ENCODE measurements at regions not wholly inside any gene's neighbourhood (a gene's known extent, or its start where the extent isn't known, plus 50 kb on each side); places are given as distances from the start of the nearest gene placed in this dataset.
"Not testable (repeated sequence)": the region's sequence is repeated elsewhere in the genome, so short reads cannot be mapped to it uniquely, and the experiment has no call there.

GRCh38 chr11:29606330-29607031 is 410.3 kb downstream of the KCNA4 start:
- ChIA-PET CTCF (no interaction called here), POLR2A (no interaction called here), RAD21 (ENCODE audit: low non-redundant PET in 1 of 2, low total read pairs in 2 of 2, uncharacterized antibody in 2 of 2, unreplicated experiment in 2 of 2) (no interaction called here)
- no TSS peak for BruUV-seq (replicated peaks)
- Histone ChIP-seq H3K9me3 (ENCODE audit: control insufficient read depth in 1 of 2, insufficient read depth in 1 of 2, low read depth in 1 of 2, low read length in 2 of 2) (no peaks in the 10 kb centered on the region), H3K36me3 (ENCODE audit: control insufficient read depth in 1 of 2, insufficient read depth in 2 of 2, low read length in 2 of 2) (no peaks in the 10 kb centered on the region), H2AFZ (ENCODE audit: low read depth, low read length, poor library complexity, severe bottlenecking) (no peak overlapping the region), H3K4me1 (ENCODE audit: control insufficient read depth in 1 of 2, insufficient read depth in 2 of 2, low read length in 2 of 2) (no peaks in the 10 kb centered on the region), H3K27ac (ENCODE audit: low read depth, low read length) (no peak overlapping the region), H3K4me2 (ENCODE audit: low read length) (no peak overlapping the region), H3K9me2 (ENCODE audit: insufficient read depth) (no peaks in the 10 kb centered on the region), H3K27me3 (ENCODE audit: insufficient read depth, low read length) (no peaks in the 10 kb centered on the region), H4K20me1 (ENCODE audit: insufficient read depth) (no peaks in the 10 kb centered on the region), H3K9ac (ENCODE audit: low read length) (no peak overlapping the region), H3K79me2 (ENCODE audit: insufficient read depth, low read length) (no peaks in the 10 kb centered on the region), H3K4me3 (replicated peaks in 1 of 2; ENCODE audit: low read depth in 1 of 2, low read length in 2 of 2) (no peak overlapping the region)
- ATAC-seq (no peak), DNase-seq (ENCODE audit: low read depth, low spot score) (no peak)
- intact Hi-C loops (cut with micrococcal nuclease) = no loop called here
- no peak for TF ChIP-seq TCF7L2 (IDR thresholded peaks at IDR 0.05; ENCODE audit: borderline replicate concordance, extremely low read depth, insufficient read depth, insufficient read length)
- TF ChIP-seq ZNF274 (IDR thresholded peaks at IDR 0.05; ENCODE audit: low read depth, low read length) = no peak
- TF ChIP-seq POLR2A (IDR thresholded peaks at IDR 0.05; ENCODE audit: borderline replicate concordance, extremely low read depth, insufficient read depth, insufficient read length) = no peak
- no peak for TF ChIP-seq EGR1 (IDR thresholded peaks at IDR 0.05; ENCODE audit: low read depth)
- no peak for TF ChIP-seq JUND (IDR thresholded peaks at IDR 0.05)
- TF ChIP-seq EZH2 (IDR thresholded peaks at IDR 0.05) = no peak
- no peak for TF ChIP-seq ELF1 (IDR thresholded peaks at IDR 0.05; ENCODE audit: borderline replicate concordance, low read depth)
- no peak for TF ChIP-seq CEBPB (IDR thresholded peaks at IDR 0.05; ENCODE audit: low read depth)
- TF ChIP-seq YY1 (IDR thresholded peaks at IDR 0.05; ENCODE audit: extremely low read depth, insufficient replicate concordance, low read depth, low read length) = no peak
- TF ChIP-seq CBX3 (IDR thresholded peaks at IDR 0.05; ENCODE audit: low read depth) = no peak
- TF ChIP-seq EZH2phosphoT487 (IDR thresholded peaks at IDR 0.05; ENCODE audit: borderline replicate concordance) = no peak
- no peak for TF ChIP-seq SP1 (IDR thresholded peaks at IDR 0.05; ENCODE audit: low read depth)
- TF ChIP-seq, protein P1, sequence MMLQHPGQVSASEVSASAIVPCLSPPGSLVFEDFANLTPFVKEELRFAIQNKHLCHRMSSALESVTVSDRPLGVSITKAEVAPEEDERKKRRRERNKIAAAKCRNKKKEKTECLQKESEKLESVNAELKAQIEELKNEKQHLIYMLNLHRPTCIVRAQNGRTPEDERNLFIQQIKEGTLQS (IDR thresholded peaks at IDR 0.05) = no peak
- TF ChIP-seq POLR2AphosphoS5 (IDR thresholded peaks at IDR 0.05; ENCODE audit: low read depth, low read length) = no peak
- TF ChIP-seq, protein P2, sequence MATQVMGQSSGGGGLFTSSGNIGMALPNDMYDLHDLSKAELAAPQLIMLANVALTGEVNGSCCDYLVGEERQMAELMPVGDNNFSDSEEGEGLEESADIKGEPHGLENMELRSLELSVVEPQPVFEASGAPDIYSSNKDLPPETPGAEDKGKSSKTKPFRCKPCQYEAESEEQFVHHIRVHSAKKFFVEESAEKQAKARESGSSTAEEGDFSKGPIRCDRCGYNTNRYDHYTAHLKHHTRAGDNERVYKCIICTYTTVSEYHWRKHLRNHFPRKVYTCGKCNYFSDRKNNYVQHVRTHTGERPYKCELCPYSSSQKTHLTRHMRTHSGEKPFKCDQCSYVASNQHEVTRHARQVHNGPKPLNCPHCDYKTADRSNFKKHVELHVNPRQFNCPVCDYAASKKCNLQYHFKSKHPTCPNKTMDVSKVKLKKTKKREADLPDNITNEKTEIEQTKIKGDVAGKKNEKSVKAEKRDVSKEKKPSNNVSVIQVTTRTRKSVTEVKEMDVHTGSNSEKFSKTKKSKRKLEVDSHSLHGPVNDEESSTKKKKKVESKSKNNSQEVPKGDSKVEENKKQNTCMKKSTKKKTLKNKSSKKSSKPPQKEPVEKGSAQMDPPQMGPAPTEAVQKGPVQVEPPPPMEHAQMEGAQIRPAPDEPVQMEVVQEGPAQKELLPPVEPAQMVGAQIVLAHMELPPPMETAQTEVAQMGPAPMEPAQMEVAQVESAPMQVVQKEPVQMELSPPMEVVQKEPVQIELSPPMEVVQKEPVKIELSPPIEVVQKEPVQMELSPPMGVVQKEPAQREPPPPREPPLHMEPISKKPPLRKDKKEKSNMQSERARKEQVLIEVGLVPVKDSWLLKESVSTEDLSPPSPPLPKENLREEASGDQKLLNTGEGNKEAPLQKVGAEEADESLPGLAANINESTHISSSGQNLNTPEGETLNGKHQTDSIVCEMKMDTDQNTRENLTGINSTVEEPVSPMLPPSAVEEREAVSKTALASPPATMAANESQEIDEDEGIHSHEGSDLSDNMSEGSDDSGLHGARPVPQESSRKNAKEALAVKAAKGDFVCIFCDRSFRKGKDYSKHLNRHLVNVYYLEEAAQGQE (IDR thresholded peaks at IDR 0.05; ENCODE audit: low read depth) = no peak
- no peak for TF ChIP-seq MAX (IDR thresholded peaks at IDR 0.05)

- ATAC-seq; POLR2A ChIA-PET; H3K9ac ChIP-seq (ENCODE audit: low read length); RAD21 ChIA-PET (ENCODE audit: low non-redundant PET in 1 of 2, low total read pairs in 2 of 2, uncharacterized antibody in 2 of 2, unreplicated experiment in 2 of 2); H3K9me3 ChIP-seq (ENCODE audit: control insufficient read depth in 1 of 2, insufficient read depth in 1 of 2, low read depth in 1 of 2, low read length in 2 of 2); H3K9me2 ChIP-seq (ENCODE audit: insufficient read depth); H3K4me3 ChIP-seq (replicated peaks in 1 of 2; ENCODE audit: low read depth in 1 of 2, low read length in 2 of 2); H3K36me3 ChIP-seq (ENCODE audit: control insufficient read depth in 1 of 2, insufficient read depth in 2 of 2, low read length in 2 of 2); intact Hi-C loops (cut with micrococcal nuclease); DNase-seq (ENCODE audit: low read depth, low spot score); H4K20me1 ChIP-seq (ENCODE audit: insufficient read depth); H2AFZ ChIP-seq (ENCODE audit: low read depth, low read length, poor library complexity, severe bottlenecking); H3K4me1 ChIP-seq (ENCODE audit: control insufficient read depth in 1 of 2, insufficient read depth in 2 of 2, low read length in 2 of 2); H3K27ac ChIP-seq (ENCODE audit: low read depth, low read length); BruUV-seq (replicated peaks); H3K4me2 ChIP-seq (ENCODE audit: low read length); H3K79me2 ChIP-seq (ENCODE audit: insufficient read depth, low read length); CTCF ChIA-PET; H3K27me3 ChIP-seq (ENCODE audit: insufficient read depth, low read length): not testable (repeated sequence)
Observed at GRCh38 chr11:29600151-29600575, 416.7 kb downstream of the KCNA4 start.
